HL-60 (cell line): ENCODE measurements at regions not wholly inside any gene's neighbourhood (a gene's known extent, or its start where the extent isn't known, plus 50 kb on each side); places are given as distances from the start of the nearest gene placed in this dataset.

Experiments used
- DNase-seq, 2 experiments: peaks; one replicate each; pipeline ENCODE4 v3.0.0-alpha.2; 2010 to 2020; ENCODE audit warnings: low read depth in 1 of 2, low spot score in 1 of 2
- H3K27ac ChIP-seq: fragments of 250-450 bp; sonication (Bioruptor Pico); replicated peaks from 2 replicates; pipeline ENCODE4 v1.5.1; 2020; ENCODE audit warnings: mild to moderate bottlenecking, moderate library complexity
- H3K27me3 ChIP-seq: fragments of 250-450 bp; sonication (Bioruptor Pico); 2 replicates; pipeline ENCODE4 v1.5.1; 2021; ENCODE audit warnings: mild to moderate bottlenecking, moderate library complexity; ENCODE audit not compliant: insufficient read depth, poor library complexity, severe bottlenecking
- H3K4me3 ChIP-seq: replicated peaks from 2 replicates; pipeline ENCODE4 v1.5.1; 2011; ENCODE audit warnings: mild to moderate bottlenecking, control low read depth, low read length; ENCODE audit not compliant: insufficient read depth
- CTCF ChIP-seq: IDR thresholded peaks from one replicate; pipeline ENCODE4 v1.5.1; 2011; ENCODE audit warnings: low read length, control low read depth, inconsistent platforms; ENCODE audit not compliant: insufficient read depth
- GABPA ChIP-seq: IDR thresholded peaks from 2 replicates; pipeline ENCODE4 v1.6.1; 2012; ENCODE audit warnings: low read depth
- POLR2AphosphoS5 ChIP-seq: IDR thresholded peaks from 2 replicates; pipeline ENCODE4 v1.6.1; 2012; ENCODE audit warnings: low read depth
- REST ChIP-seq: IDR thresholded peaks from 2 replicates; pipeline ENCODE4 v1.6.1; 2012; ENCODE audit warnings: low read depth; ENCODE audit not compliant: insufficient replicate concordance
- SPI1 ChIP-seq: IDR thresholded peaks from 2 replicates; pipeline ENCODE4 v1.6.1; 2012; ENCODE audit warnings: low read depth, mild to moderate bottlenecking, borderline replicate concordance

- peaks cover 6% of the 10 kb centered on the region for H3K27me3 ChIP-seq
- H3K4me3 ChIP-seq, result no peak overlapping the region
- no peak overlapping the region for H3K27ac ChIP-seq
- DNase-seq, result no peak
- TF ChIP-seq CTCF (no peak), POLR2AphosphoS5 (no peak), SPI1 (no peak), GABPA (no peak), REST (no peak)
Measured at GRCh38 chr13:40494946-40495620, 171.4 kb downstream of the FOXO1 start.

GRCh38 chr13:40495621-40496001 is 170.8 kb downstream of the FOXO1 start:
- no peak overlapping the region for H3K4me3 ChIP-seq
- DNase-seq, result no peak
- no peak for TF ChIP-seq REST
- no peak for TF ChIP-seq SPI1
- no peak for TF ChIP-seq POLR2AphosphoS5
- no peak for TF ChIP-seq CTCF
- no peak for TF ChIP-seq GABPA
- H3K27me3 ChIP-seq, result peaks cover 3% of the 10 kb centered on the region
- no peak overlapping the region for H3K27ac ChIP-seq

GRCh38 chr13:40496035-40496810 is 170.2 kb downstream of the FOXO1 start:
- Histone ChIP-seq H3K27me3 (peaks cover 3% of the 10 kb centered on the region), H3K4me3 (no peak overlapping the region), H3K27ac (no peak overlapping the region)
- no peak for DNase-seq
- no peak for TF ChIP-seq CTCF
- TF ChIP-seq POLR2AphosphoS5, result no peak
- no peak for TF ChIP-seq SPI1
- TF ChIP-seq GABPA, result no peak
- no peak for TF ChIP-seq REST
